Adipocyte (in vitro differentiated cells): ENCODE measurements at regions not wholly inside any gene's neighbourhood (a gene's known extent, or its start where the extent isn't known, plus 50 kb on each side); places are given as distances from the start of the nearest gene placed in this dataset.

Source experiments
- DNase-seq: peaks from one replicate; pipeline ENCODE4 v3.0.0-alpha.2; 2015; ENCODE audit warnings: low read depth
- H3K27me3 ChIP-seq: replicated peaks from 2 replicates; pipeline ENCODE4 v1.7.0; 2013; ENCODE audit warnings: mild to moderate bottlenecking, low read length, moderate library complexity; ENCODE audit not compliant: control insufficient read depth, insufficient read depth
- H3K36me3 ChIP-seq: 2 replicates; pipeline ENCODE4 v1.7.0; 2013; ENCODE audit warnings: low read length, mild to moderate bottlenecking, moderate library complexity; ENCODE audit not compliant: control insufficient read depth, insufficient read depth, severe bottlenecking
- H3K4me1 ChIP-seq: 2 replicates; pipeline ENCODE4 v1.7.0; 2013; ENCODE audit warnings: mild to moderate bottlenecking, low read length, moderate library complexity; ENCODE audit not compliant: control insufficient read depth, insufficient read depth
- H3K4me3 ChIP-seq: 2 replicates; pipeline ENCODE4 v1.7.0; 2013; ENCODE audit warnings: mild to moderate bottlenecking, low read length, moderate library complexity
- H3K9ac ChIP-seq: 2 replicates; pipeline ENCODE4 v1.7.0; 2013; ENCODE audit warnings: mild to moderate bottlenecking, low read length, moderate library complexity
- H3K9me3 ChIP-seq: 2 replicates; pipeline ENCODE4 v1.7.0; 2013; ENCODE audit warnings: mild to moderate bottlenecking, low read length, moderate library complexity; ENCODE audit not compliant: control insufficient read depth

DNA sequence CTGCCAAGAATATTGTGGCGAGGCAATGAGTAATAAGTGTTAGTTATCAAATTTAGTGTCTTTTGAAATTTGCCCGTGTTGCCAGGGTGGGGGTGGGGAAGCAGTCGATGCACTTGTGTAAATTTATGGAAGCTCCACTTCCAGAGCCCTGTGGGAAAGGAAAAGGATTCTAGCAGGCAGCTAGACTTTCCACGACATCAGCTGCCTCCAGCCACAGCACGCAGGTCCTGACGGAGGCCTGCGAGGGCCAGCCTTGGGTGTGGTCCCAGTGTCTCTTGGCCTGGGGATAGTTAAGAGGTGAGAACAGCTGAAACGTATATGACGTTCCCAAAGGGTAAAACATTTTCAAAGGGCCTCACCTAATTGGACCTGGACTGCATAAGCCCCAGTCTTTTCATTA lies 433.0 kb downstream of the TSHZ3 start:
- Histone ChIP-seq H3K36me3 (no peaks in the 10 kb centered on the region), H3K4me3 (no peak overlapping the region), H3K9ac (no peak overlapping the region), H3K4me1 (peaks cover 6% of the 10 kb centered on the region), H3K27me3 (peaks cover 28% of the 10 kb centered on the region), H3K9me3 (no peaks in the 10 kb centered on the region)
- no peak for DNase-seq

DNA sequence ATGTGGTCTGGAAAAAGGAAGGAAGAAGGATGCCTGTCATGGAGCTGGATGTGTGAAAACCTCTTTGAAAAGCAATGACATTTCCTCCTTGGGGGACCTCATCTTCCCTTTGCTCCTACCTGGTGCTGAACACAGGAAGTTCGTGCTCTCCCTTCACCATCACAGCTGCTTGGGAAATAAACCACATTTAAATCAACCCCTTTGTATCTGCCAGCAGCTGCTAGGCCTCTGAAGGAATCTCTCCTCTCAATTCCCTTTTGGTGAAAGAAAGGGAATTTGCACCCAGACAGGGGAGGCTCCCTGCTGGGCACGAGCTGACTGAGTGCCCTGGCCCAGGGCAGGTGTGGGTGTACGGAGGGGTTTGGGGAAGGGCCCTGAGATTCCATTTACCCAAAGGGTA lies 437.7 kb downstream of the TSHZ3 start:
- DNase-seq = no peak
- Histone ChIP-seq H3K9me3 (no peaks in the 10 kb centered on the region), H3K9ac (no peak overlapping the region), H3K4me1 (peaks cover 6% of the 10 kb centered on the region), H3K4me3 (no peak overlapping the region), H3K27me3 (peaks cover 20% of the 10 kb centered on the region), H3K36me3 (no peaks in the 10 kb centered on the region)

DNA sequence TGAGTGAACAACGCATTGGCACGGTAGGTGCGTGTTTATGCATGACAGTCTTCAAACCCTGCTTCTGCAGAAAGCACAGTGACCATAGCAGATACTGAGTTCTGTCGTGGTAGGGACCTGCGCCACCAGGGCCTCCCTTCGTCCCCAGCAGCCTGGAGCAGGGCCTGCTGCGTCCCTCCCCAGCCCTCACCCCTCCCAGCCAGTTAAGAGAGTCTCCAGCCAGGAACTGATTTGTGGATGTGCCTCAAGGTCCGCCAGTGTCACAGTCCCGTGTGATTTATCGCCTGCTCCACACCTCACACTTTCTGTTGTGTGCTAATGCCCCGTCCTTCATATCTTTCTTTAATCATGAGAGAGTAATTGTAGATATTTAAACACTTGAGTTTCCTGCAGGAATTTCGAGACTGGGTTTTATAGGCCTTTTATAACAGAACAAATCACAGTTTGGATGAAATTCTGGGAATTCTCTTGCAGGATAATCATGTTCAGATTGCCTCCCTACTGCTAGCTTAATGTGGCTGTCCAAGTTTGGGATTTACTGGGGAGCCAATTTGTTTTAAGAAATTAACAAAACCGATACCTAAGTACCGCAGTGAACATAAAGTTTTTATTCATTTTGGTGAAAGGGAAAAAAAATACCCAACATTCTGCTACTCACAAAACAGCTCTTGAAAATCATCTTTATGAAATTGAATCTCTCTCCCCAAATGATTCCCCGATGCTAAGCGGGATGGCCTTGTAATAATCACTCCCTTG lies 438.6 kb downstream of the TSHZ3 start:
- H3K4me3 ChIP-seq = no peak overlapping the region
- H3K9ac ChIP-seq = no peak overlapping the region
- no peak for DNase-seq
- H3K9me3 ChIP-seq = no peaks in the 10 kb centered on the region
- H3K27me3 ChIP-seq = peaks cover 20% of the 10 kb centered on the region
- no peaks in the 10 kb centered on the region for H3K4me1 ChIP-seq
- H3K36me3 ChIP-seq = no peaks in the 10 kb centered on the region

DNA sequence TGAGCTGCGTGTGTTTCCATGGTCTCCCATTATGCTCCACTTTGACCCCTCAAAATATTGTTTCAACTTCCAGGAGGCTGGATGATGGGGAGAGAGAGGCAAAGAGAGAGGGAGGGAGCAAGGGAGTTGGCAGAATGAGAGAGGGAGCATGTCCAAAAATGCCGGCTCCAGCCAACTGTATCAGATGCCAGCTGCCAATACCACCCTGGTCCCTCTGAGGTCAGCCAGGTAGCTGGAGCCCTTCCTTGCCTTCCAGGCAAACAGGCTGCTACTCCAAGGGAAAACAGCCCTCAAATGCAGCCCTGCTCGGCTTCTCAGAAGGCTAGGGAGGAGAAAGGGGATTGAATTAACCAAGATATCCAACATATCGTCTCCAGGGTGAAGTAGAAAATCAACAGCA lies 440.0 kb downstream of the TSHZ3 start:
- no peak for DNase-seq
- H3K9me3 ChIP-seq = no peaks in the 10 kb centered on the region
- H3K9ac ChIP-seq = no peak overlapping the region
- peaks cover 12% of the 10 kb centered on the region for H3K27me3 ChIP-seq
- H3K4me3 ChIP-seq = no peak overlapping the region
- H3K36me3 ChIP-seq = no peaks in the 10 kb centered on the region
- H3K4me1 ChIP-seq = no peaks in the 10 kb centered on the region

DNA sequence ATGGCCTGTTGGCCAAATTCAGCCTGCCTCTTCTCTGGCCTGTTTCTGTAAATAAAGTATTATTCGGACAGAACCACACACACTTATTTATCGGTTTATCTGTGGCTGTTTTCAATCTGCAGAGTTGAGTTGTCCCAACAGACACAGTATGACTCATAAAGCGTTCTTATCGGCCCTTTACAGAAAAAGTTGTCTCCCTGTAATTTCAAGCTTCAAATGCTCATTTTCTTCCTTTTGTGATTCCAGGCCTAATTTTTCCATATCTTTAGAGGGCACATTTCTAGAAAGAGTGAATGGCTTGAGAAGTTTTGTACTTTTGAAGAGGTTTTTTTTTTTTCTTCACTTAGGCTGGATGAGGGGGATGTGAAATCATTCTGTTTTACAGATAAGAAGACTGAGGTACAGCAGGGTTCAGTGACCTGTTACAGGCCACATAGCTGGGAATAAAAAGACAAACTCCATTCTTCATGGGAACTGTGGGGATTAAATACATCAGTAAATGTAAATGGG lies 440.9 kb downstream of the TSHZ3 start:
- no peak for DNase-seq
- no peaks in the 10 kb centered on the region for H3K36me3 ChIP-seq
- no peaks in the 10 kb centered on the region for H3K9me3 ChIP-seq
- peaks cover 13% of the 10 kb centered on the region for H3K27me3 ChIP-seq
- H3K4me3 ChIP-seq = no peak overlapping the region
- H3K4me1 ChIP-seq = no peaks in the 10 kb centered on the region
- no peak overlapping the region for H3K9ac ChIP-seq

DNA sequence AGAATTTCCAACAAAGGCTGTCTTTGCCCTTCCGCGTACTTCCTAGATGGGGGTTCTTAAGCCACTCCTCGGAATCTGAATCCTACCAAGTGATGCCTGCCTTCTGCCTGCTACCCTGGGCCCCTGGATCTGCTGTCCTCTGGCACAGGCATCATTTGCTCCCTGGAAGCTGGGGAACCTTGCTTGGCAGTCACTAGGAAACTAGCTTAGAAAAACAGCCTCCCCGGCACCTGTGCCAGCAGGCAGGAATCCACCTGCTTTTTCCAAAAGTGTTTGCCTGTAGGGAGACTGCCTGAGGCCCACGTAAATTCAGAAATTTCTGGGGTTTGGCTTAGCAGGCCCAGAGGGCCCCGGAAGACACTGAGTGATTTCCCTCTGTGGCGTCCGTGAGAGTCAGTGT lies 442.4 kb downstream of the TSHZ3 start:
- DNase-seq = no peak
- Histone ChIP-seq H3K4me3 (no peak overlapping the region), H3K36me3 (no peaks in the 10 kb centered on the region), H3K9ac (no peak overlapping the region), H3K4me1 (no peaks in the 10 kb centered on the region), H3K9me3 (no peaks in the 10 kb centered on the region), H3K27me3 (peaks cover 9% of the 10 kb centered on the region)

DNA sequence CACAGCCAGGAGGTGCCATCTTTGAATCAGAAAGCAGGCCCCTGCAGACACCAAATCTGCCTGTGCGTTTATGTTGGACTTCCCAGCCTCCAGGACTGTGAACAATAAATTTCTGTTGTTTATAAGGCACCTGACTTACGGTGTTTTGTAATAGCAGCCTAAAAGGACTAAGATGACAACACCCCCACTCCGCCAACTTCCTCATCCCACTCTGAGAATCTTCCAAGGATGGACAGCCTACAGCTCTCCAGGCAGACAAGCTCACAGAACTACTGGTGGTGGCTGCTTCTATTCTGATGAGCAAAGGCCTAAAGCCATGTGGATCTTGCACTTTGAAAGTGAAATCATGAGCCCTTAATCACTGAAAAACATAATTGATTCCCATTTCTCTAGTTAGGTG lies 449.2 kb downstream of the TSHZ3 start:
- Histone ChIP-seq H3K9me3 (no peaks in the 10 kb centered on the region), H3K9ac (no peak overlapping the region), H3K4me1 (no peaks in the 10 kb centered on the region), H3K27me3 (peaks cover 14% of the 10 kb centered on the region), H3K4me3 (no peak overlapping the region), H3K36me3 (no peaks in the 10 kb centered on the region)
- DNase-seq = no peak

DNA sequence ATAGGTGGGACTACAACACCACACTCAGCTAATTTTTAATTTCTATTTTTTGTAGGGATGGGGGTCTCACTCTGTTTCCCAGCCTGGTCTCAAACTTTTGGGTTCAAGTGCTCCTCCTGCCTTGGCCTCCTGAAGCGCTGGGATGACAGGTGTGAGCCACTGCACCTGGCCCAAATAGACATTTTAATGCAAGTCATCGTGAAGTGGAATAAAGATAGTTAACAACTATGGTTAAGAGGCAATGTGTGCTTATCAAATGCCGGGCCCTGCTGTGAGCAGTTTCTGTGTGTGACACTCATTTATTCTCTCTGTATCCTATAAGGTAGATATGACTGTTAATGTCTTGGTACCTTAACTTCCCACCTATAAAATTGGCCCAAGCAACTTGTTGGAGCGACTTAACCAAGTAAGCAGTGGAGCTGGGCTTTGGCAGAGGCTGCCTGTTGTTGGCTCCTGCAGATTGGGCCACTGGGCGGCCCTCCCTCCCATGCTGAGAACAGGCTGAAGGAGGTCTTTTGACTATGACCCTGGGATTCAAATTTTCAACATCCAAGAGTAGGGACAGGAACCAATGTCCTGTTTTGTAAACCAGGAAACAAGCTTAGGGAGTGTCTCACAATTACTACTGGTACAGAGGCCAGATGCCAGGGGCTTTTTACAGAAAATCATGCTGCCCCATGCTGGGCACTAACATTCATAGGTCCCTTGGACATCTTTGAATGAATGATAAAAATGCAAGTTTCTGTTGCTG lies 450.7 kb downstream of the TSHZ3 start:
- Histone ChIP-seq H3K36me3 (no peaks in the 10 kb centered on the region), H3K4me1 (no peaks in the 10 kb centered on the region), H3K9me3 (no peaks in the 10 kb centered on the region), H3K9ac (no peak overlapping the region), H3K4me3 (no peak overlapping the region), H3K27me3 (peaks cover 14% of the 10 kb centered on the region)
- no peak for DNase-seq

DNA sequence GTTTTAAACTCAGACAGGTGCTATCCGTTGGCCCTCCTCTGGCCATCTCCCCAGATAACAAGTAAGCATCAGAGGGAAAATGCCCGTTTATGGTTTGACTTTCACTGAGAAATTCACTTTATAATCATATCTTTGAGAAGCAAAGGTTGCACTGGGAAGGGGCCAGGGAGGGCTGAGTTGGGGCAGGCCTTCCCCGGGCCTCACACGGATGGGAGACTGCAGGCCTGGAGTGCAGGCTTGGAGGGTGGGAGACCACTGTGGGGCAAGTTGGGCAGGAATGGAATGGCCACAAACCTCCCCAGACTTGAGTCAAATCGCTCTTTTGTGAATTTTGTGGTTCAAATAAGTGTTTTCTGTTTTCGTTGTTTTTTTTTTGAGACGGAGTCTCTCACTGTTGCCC lies 451.7 kb downstream of the TSHZ3 start:
- H3K4me1 ChIP-seq = no peaks in the 10 kb centered on the region
- no peak for DNase-seq
- H3K9me3 ChIP-seq = no peaks in the 10 kb centered on the region
- no peaks in the 10 kb centered on the region for H3K36me3 ChIP-seq
- H3K27me3 ChIP-seq = peaks cover 18% of the 10 kb centered on the region
- H3K4me3 ChIP-seq = no peak overlapping the region
- H3K9ac ChIP-seq = no peak overlapping the region

DNA sequence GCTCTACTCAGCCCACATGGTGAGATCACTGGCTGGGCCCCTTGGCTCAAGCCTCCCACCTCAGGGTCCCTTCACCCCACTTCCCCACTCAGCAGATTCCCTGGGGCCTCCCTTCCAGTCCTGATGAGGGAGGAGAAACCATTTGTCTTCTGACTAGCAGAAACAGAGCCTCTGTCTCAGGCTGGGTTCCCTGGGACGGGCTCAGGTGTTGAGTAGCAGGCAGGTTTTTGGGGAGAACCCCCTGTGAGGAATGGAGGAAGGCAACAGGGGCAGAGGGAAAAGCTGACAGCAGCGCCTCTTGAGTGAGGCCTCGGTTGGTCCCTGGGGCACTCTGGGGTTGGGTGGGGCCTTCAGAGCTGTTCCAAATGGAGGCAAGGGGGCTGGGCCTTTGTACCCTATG lies 452.2 kb downstream of the TSHZ3 start:
- peaks cover 16% of the 10 kb centered on the region for H3K27me3 ChIP-seq
- no peaks in the 10 kb centered on the region for H3K36me3 ChIP-seq
- H3K9me3 ChIP-seq = no peaks in the 10 kb centered on the region
- DNase-seq = no peak
- no peaks in the 10 kb centered on the region for H3K4me1 ChIP-seq
- H3K4me3 ChIP-seq = no peak overlapping the region
- H3K9ac ChIP-seq = no peak overlapping the region

DNA sequence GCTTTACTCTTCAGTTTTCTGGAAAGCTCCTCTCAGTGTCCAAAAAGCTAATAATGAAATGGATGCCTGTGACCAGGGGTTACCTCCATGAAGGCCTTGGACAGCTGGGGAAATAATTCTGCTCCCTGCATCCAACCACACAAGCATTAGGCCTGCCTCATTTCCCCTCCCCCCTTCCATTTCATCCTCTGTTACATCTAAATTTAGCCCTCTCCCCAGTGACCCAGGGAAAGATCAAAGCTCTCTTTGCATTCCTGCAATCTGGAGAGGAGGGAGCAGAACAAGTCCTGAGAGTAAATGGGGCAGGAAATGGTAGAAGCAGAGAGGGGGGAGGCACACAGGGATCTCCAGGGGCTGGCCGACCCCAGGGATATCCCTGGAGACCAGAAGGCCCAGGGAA lies 452.7 kb downstream of the TSHZ3 start:
- no peaks in the 10 kb centered on the region for H3K4me1 ChIP-seq
- no peaks in the 10 kb centered on the region for H3K36me3 ChIP-seq
- H3K9me3 ChIP-seq = no peaks in the 10 kb centered on the region
- DNase-seq = no peak
- H3K27me3 ChIP-seq = peaks cover 18% of the 10 kb centered on the region
- no peak overlapping the region for H3K4me3 ChIP-seq
- H3K9ac ChIP-seq = no peak overlapping the region
